GM18517 (cell line): ENCODE measurements at regions not wholly inside any gene's neighbourhood (a gene's known extent, or its start where the extent isn't known, plus 50 kb on each side); places are given as distances from the start of the nearest gene placed in this dataset.
"Not testable (repeated sequence)": the region's sequence is repeated elsewhere in the genome, so short reads cannot be mapped to it uniquely, and the experiment has no call there.

Source experiments
- ATAC-seq: cut with Tn5 transposase; IDR thresholded peaks from one replicate; pipeline ENCODE4 v1.9.1; 2021; ENCODE audit warnings: mild to moderate bottlenecking, moderate library complexity; ENCODE audit not compliant: unreplicated experiment

- ATAC-seq, result no peak
Measured at GRCh38 chr12:13570005-13570694, 373.6 kb downstream of the EMP1 start.

DNA sequence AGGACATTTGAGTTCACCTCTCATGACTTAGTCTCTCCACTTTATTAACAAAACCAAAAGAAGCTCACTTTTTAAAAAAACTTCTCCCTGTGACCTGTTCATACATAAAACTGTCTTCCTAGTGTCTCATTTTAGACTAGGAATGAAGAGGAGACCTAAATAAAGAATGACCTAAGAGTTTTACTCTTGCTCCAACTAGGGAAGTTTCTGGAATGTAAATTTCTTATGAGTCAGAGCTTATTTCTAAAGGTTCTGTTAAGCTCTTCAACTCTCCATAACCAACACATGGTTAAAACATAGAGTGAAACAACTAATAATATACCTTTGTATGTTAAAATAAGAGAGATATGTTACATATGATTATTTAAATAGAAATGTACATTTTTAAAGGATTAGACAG is 369.8 kb downstream of the EMP1 start:
- no peak for ATAC-seq

DNA sequence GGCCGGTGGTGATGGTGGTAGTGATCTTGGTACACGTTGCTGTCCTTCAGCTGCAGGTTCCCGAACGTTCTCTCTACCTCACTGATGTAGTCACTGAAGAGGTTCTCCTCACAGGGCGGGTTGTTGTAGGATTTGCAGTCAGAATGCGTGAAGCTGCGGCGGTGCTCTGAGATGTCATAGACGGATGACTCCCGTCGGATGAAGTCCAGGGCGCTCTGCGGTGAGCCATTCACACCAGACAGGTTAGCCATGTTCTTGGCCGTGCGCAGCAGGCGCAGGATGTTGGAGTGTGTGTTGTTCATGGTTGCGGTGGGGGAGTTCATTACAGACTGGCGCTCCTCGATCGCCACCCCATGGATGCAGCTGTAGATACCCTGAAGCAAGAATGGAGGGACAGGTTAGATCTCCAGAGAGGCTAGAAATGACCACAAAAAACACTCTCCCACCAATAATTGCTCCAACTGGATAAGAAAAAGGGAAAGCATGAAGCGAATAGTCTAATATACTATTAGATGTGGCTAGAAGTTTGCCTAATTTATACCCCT is 367.8 kb downstream of the EMP1 start:
- no peak for ATAC-seq

DNA sequence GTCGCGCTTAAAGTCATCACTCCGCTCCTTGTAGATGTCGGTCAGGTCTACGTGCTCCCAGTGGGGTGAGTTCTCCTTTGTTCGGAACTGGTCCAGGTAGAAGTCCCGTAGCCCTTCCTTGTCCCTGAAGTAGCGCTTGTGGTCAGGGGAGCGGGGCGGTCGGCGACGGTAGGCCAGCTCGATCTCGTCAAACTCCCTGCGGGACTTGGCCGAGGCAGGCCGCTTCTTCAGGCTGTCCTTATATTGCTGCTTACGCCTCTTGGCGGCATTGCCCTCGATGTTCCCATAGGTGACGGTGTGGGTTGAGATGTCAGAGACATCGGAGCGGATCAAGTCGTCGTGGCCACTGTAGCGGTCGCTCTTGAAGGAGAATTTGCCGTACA is 367.2 kb downstream of the EMP1 start:
- ATAC-seq, result no peak

DNA sequence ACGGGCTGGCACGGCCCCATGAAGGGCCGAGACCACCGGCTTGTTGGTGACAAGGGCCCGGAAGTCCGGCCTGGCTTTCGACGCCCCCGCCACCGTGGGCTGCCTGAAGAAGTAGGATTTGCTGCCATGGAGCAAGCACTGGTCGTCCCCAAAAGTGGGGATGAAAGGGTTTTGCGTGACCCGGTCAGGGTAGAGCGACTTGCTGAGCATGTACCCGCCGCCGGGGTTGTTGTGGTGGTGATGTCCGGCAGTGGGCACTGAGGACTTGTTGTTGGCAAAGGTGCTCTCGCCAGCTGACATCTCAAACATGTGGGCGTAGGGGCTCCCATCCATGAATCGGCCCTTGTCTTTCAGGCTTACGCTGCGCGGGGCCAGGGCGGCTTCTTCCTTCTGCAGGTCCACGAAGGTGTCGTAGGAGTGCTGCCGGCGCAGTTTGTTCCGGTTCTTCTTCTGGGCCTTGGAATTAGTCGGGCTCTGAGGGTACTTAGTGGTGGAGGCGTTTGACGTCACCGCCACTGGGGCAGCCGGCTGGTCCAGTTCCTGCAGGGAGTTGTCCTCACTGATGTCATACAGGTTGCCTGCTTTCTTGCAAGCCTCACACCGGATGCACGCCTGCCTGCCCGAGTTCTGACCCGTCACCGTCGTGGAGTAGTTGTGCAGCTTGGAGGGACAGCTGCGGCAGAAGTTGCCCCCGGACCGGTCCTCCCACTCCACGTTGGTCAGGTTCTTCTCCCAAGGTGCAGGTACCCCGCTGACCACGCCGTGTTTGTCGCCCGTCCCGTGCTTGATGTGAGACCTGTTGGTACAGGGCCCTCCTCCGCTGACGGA is 366.6 kb downstream of the EMP1 start:
- ATAC-seq, result no peak

GRCh38 chr12:13561923-13562322 is 365.4 kb downstream of the EMP1 start:
- ATAC-seq, result no peak

DNA sequence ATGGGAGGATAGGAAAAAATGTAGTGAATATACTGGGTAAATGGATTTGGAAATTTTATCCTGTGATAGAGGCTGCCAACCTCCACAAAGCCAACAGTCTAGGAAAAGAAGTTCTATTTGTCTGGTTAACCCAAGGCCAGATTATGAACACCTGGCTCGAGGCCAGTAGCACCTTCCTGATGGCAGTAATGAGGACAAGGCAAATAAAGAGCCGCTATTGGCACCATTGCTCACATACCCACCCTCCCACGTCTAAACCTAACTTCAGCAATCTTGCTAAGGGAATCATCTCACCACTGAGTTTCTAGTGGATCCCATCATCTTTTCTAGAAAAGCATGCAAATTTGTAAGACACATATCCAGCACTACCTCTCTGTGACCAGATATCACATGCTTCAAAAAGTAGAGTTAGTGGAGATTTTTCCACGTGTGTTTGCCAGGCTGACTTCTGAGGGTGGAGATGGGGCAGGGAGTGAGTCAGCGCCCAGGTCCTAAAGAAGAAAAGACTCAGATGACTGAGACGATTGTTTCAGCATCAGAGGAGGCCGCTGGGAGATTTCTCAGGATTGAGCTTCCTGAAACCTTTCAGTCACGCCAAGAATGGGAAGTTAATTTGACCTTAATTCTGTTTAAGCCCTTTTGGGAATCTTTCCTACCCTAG is 362.9 kb downstream of the EMP1 start:
- ATAC-seq, result no peak

GRCh38 chr12:13552830-13553229 is 356.3 kb downstream of the EMP1 start:
- no peak for ATAC-seq

DNA sequence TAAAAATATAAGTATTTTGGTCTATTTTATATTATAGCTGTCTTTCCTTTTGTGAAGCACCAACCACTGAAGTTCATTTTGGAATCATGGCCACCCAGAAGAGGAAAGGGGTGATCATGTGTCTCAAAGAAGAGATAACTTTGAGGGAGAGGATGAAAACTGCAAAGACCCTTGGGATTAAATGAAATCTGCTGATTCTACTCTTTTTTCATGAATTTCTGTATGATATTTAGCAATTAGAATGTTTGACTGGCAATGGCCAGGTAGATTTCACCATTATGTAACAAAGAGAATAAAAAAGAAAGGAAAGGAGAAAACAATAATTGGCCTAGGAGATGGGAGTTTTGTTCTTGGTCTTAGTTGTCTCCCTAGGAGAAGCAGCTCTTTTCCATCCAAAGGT is 350.8 kb downstream of the EMP1 start:
- ATAC-seq, result no peak

- no peak for ATAC-seq
Measured at GRCh38 chr12:13546231-13546630, 349.7 kb downstream of the EMP1 start.

DNA sequence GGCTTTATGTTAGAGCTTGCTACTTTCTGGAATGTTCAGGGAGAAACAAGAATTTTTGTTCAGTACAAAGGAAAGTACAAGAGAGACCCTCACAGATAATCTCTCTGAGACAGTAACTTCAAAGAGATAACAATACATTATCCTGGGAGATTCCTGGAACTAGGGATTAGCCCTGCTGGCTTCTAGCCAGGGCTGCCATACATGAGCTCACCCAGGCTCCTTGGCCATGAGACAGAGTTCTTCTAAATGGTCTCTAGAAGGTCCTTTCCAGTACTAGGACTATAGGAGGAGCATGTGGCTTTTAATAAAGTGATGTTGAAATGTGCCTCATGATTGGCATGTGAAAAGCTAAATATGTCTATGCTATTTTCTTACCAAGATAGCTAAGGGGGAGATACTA is 342.5 kb downstream of the EMP1 start:
- no peak for ATAC-seq

GRCh38 chr12:13538136-13538535 is 341.6 kb downstream of the EMP1 start:
- ATAC-seq, result no peak

DNA sequence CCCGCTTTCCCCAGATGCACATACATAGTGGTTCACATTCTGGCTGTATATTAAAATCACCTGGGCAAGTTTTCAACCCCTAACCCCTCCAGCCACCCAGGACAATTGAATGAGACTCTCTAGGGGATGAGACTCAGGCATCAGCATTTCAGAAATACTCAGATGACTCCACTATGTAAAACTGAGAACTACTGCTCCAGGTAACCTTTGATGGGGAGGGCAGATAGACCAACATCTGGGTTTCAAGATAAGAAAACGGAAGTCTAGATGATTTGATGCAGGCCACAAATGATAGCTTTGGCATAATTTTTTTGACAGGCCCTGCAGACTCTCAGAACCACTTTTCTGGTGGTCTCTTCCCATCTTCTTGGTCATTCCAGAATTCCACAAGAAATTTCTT is 341.1 kb downstream of the EMP1 start:
- peak; percentile 42 for ATAC-seq

GRCh38 chr12:13536219-13536910 is 339.8 kb downstream of the EMP1 start:
- ATAC-seq, result peak; percentile 97

DNA sequence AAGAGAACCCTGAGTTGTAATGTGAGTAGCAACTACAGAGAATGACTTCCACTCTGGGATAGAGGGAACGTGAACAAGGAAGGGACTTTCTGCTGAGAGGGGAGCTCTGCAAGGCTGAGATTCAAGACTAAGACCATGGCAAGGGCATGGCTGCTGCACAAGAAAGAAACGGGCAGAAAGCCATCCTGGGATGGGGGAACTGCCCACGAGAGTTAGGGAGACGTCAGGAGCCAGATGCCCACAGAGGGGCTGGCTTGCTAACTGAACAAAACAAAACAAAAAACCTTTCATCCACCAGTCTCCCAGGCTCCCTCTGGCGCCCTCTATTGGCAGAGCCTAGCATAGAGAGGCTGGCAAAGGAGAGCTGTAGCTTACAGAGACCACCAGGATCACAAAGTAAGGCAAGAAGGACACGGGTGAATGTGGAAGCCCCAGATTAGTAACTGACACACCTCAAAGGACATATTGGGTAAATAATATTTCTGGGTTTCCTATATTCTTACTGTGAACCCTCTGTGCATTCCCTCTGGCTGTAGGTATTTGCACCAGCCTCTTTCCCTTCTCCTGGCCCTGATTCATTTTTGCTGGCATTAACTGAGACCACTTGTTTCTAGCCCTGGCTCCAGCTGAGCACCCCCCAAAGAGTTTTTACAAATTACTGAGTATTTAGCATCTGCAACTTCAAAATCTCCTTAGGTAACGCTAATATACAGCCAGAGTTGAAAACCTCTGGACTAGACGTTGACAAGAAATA is 338.3 kb downstream of the EMP1 start:
- ATAC-seq, result no peak

DNA sequence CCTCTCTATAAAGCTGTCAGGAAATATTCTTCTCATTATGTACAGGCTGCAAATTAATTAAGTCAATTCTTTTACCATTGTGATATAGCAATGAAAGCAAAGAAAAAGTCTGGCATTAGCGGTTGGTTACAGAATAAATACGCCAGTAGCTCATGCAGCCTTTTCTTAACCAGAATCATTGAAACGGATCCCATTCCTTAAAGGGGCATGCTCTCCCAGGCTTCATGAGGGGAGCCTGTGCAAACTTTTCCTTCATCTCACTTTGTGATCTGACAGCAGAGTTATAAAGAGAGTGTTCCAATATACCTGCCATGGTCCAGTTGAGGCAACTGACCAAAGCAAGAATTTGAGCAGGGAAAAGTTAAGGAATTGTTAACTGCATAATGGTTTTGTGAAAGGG is 337.7 kb downstream of the EMP1 start:
- no peak for ATAC-seq

DNA sequence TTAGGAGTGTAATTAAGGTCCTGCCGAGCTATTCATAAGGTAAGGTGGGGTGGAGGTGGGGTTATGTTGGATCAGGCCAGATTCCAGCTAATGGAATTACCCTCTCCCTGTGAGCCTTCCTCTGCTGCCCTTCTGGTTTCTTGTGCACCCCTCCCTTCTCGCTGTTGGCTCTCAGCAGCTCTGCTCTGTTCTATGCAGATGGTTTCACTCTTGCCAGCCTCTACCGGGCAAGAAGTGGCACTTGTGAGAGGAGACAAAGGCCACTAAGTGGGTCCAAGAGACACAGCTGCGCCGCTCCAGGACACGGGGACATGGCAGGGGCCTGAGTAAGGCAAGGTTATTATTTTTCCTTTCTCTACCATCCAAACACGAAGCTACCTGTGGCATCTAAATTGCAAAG is 334.4 kb downstream of the EMP1 start:
- ATAC-seq, result no peak

- not testable (repeated sequence) for ATAC-seq
Measured at GRCh38 chr12:13526185-13526921, 329.8 kb downstream of the EMP1 start.

GRCh38 chr12:13523536-13524307 is 327.2 kb downstream of the EMP1 start:
- no peak for ATAC-seq
